ENCODE measurements at regions not wholly inside any gene's neighbourhood (a gene's known extent, or its start where the extent isn't known, plus 50 kb on each side); places are given as distances from the start of the nearest gene placed in this dataset.

- Histone ChIP-seq H3K27ac (no peak overlapping the region), H3K27me3 (no peaks in the 10 kb centered on the region), H3K9me3 (no peaks in the 10 kb centered on the region), H3K4me3 (no peak overlapping the region), H3K36me3 (ENCODE audit: low read depth, missing control alignments) (no peaks in the 10 kb centered on the region), H3K4me1 (no peaks in the 10 kb centered on the region)
- TF ChIP-seq CTCF (IDR thresholded peaks at IDR 0.05) (no peak), POLR2A (IDR thresholded peaks at IDR 0.05) (no peak)
- no peak for DNase-seq
- intact Hi-C loops (cut with DNase I; ENCODE audit: low total_unique reads): no loop called here
Measured at GRCh38 chr2:189375842-189376241, 65.4 kb upstream of the WDR75 start.

- Histone ChIP-seq H3K27me3 (no peaks in the 10 kb centered on the region), H3K36me3 (ENCODE audit: low read depth, missing control alignments) (no peaks in the 10 kb centered on the region), H3K4me1 (no peaks in the 10 kb centered on the region), H3K9me3 (no peaks in the 10 kb centered on the region), H3K4me3 (no peak overlapping the region), H3K27ac (no peak overlapping the region)
- intact Hi-C loops (cut with DNase I; ENCODE audit: low total_unique reads): no loop called here
- no peak for DNase-seq
- 32 to 37% methylated on average over 2 of the region's 2 CpGs for WGBS, 2 donors
- no peak for TF ChIP-seq POLR2A (IDR thresholded peaks at IDR 0.05)
- no peak for TF ChIP-seq CTCF (IDR thresholded peaks at IDR 0.05)
Measured at GRCh38 chr2:189379287-189379630, 62.0 kb upstream of the WDR75 start.

GRCh38 chr2:189379731-189380261 lies 61.5 kb upstream of the WDR75 start:
- Histone ChIP-seq H3K4me1 (no peaks in the 10 kb centered on the region), H3K4me3 (no peak overlapping the region), H3K36me3 (ENCODE audit: low read depth, missing control alignments) (no peaks in the 10 kb centered on the region), H3K27me3 (no peaks in the 10 kb centered on the region), H3K27ac (no peak overlapping the region), H3K9me3 (no peaks in the 10 kb centered on the region)
- TF ChIP-seq POLR2A (IDR thresholded peaks at IDR 0.05): no peak
- TF ChIP-seq CTCF (IDR thresholded peaks at IDR 0.05): no peak
- no peak for DNase-seq
- 33 to 54% methylated on average over 1 of the region's 1 CpG for WGBS, 2 donors
- intact Hi-C loops (cut with DNase I; ENCODE audit: low total_unique reads): no loop called here

- no peak for DNase-seq
- Histone ChIP-seq H3K27ac (no peak overlapping the region), H3K27me3 (no peaks in the 10 kb centered on the region), H3K9me3 (no peaks in the 10 kb centered on the region), H3K4me3 (no peak overlapping the region), H3K4me1 (no peaks in the 10 kb centered on the region), H3K36me3 (ENCODE audit: low read depth, missing control alignments) (no peaks in the 10 kb centered on the region)
- TF ChIP-seq POLR2A (IDR thresholded peaks at IDR 0.05) (no peak), CTCF (IDR thresholded peaks at IDR 0.05) (no peak)
- intact Hi-C loops (cut with DNase I; ENCODE audit: low total_unique reads): no loop called here
Measured at GRCh38 chr2:189382668-189383067, 58.6 kb upstream of the WDR75 start.

- Histone ChIP-seq H3K9me3 (no peaks in the 10 kb centered on the region), H3K27me3 (no peaks in the 10 kb centered on the region), H3K4me3 (no peak overlapping the region), H3K4me1 (no peaks in the 10 kb centered on the region), H3K36me3 (ENCODE audit: low read depth, missing control alignments) (no peaks in the 10 kb centered on the region), H3K27ac (no peak overlapping the region)
- 95 to 96% methylated on average over 3 of the region's 3 CpGs for WGBS, 2 donors
- TF ChIP-seq CTCF (IDR thresholded peaks at IDR 0.05) (no peak), POLR2A (IDR thresholded peaks at IDR 0.05) (no peak)
- no peak for DNase-seq
- intact Hi-C loops (cut with DNase I; ENCODE audit: low total_unique reads): no loop called here
Measured at GRCh38 chr2:189386741-189387140, 54.5 kb upstream of the WDR75 start.
